CD4-positive, alpha-beta memory T cell (primary cell): ENCODE measurements at regions not wholly inside any gene's neighbourhood (a gene's known extent, or its start where the extent isn't known, plus 50 kb on each side); places are given as distances from the start of the nearest gene placed in this dataset.

Source experiments
- CTCF ChIA-PET: fragments of 350-600 bp; sonication (Branson Sonifier 250); formaldehyde crosslinking; loops from one replicate; lab custom pipeline; 2021; ENCODE audit warnings: inconsistent platforms; ENCODE audit not compliant: partially characterized antibody; lab: Charles Lee
- POLR2A ChIA-PET: fragments of 350-600 bp; sonication (Branson Sonifier 250); formaldehyde crosslinking; loops from one replicate; lab custom pipeline; 2021; ENCODE audit not compliant: partially characterized antibody; lab: Charles Lee
- DNase-seq, 5 donors: peaks; one replicate each; pipeline versions ENCODE4 v3.0.0 to v3.0.0-alpha.2; 2020 to 2022; ENCODE audit warnings: mixed read lengths in 1 of 5
- H3K27ac ChIP-seq: one replicate; pipeline ENCODE4 v1.7.0; 2013; ENCODE audit warnings: low read depth, low read length
- H3K27me3 ChIP-seq: 2 replicates; pipeline ENCODE4 v1.7.0; 2013; ENCODE audit warnings: mild to moderate bottlenecking, low read length, moderate library complexity; ENCODE audit not compliant: insufficient read depth
- H3K36me3 ChIP-seq: 2 replicates; pipeline ENCODE4 v1.7.0; 2013; ENCODE audit warnings: mild to moderate bottlenecking, low read length, moderate library complexity; ENCODE audit not compliant: insufficient read depth
- H3K4me1 ChIP-seq: 2 replicates; pipeline ENCODE4 v1.7.0; 2013; ENCODE audit warnings: mild to moderate bottlenecking, low read length, moderate library complexity; ENCODE audit not compliant: insufficient read depth
- H3K4me3 ChIP-seq, 2 donors: one replicate each; pipeline ENCODE4 v1.7.0; 2013; ENCODE audit warnings: low read length in 2 of 2, mild to moderate bottlenecking in 1 of 2
- H3K9me3 ChIP-seq, 2 donors: one replicate each; pipeline ENCODE4 v1.7.0; 2013; ENCODE audit warnings: low read length in 2 of 2, control low read depth in 1 of 2; ENCODE audit not compliant: control insufficient read depth in 1 of 2
- H3K27ac Mint-ChIP-seq, 7 donors: one replicate each; pipeline ENCODE4 v1.8.0; 2020 to 2021; ENCODE audit warnings: mixed read lengths in 7 of 7, mild to moderate bottlenecking in 6 of 7, inconsistent platforms in 3 of 7, moderate library complexity in 3 of 7
- H3K27me3 Mint-ChIP-seq, 2 donors: one replicate each; pipeline ENCODE4 v1.8.0; 2020 to 2021; ENCODE audit warnings: mixed read lengths in 2 of 2
- H3K36me3 Mint-ChIP-seq, 2 donors: one replicate each; pipeline ENCODE4 v1.8.0; 2020 to 2021; ENCODE audit warnings: mixed read lengths in 2 of 2, inconsistent platforms in 1 of 2, mild to moderate bottlenecking in 1 of 2
- H3K4me1 Mint-ChIP-seq, 4 donors: one replicate each; pipeline ENCODE4 v1.8.0; 2020 to 2021; ENCODE audit warnings: mixed read lengths in 4 of 4, mild to moderate bottlenecking in 1 of 4
- H3K4me3 Mint-ChIP-seq, 8 donors: one replicate each; pipeline ENCODE4 v1.8.0; 2020 to 2021; ENCODE audit warnings: mixed read lengths in 8 of 8, mild to moderate bottlenecking in 7 of 8, moderate library complexity in 6 of 8, inconsistent platforms in 3 of 8
- H3K9me3 Mint-ChIP-seq, 8 donors: one replicate each; pipeline ENCODE4 v1.8.0; 2020 to 2021; ENCODE audit warnings: mixed read lengths in 8 of 8, mild to moderate bottlenecking in 5 of 8, inconsistent platforms in 3 of 8, moderate library complexity in 1 of 8
- intact Hi-C: fragments of 100-400 bp; cut with micrococcal nuclease; formaldehyde crosslinking; loops from one replicate; pipeline ENCODE4 v1.15.1; 2023

- Mint-ChIP-seq H3K4me3 (no peak overlapping the region), H3K36me3 (no peaks in the 10 kb centered on the region), H3K27ac (no peak overlapping the region), H3K4me1 (peaks cover 3 to 16% (median 5%) of the 10 kb centered on the region in 4 donors), H3K9me3 (peaks cover 0 to 4% (median 1%) of the 10 kb centered on the region in 8 donors), H3K27me3 (no peaks in the 10 kb centered on the region)
- H3K4me1 ChIP-seq = no peaks in the 10 kb centered on the region
- H3K4me3 ChIP-seq = no peak overlapping the region
- no peaks in the 10 kb centered on the region for H3K27me3 ChIP-seq
- H3K36me3 ChIP-seq = no peaks in the 10 kb centered on the region
- ChIA-PET CTCF (interaction anchor here (0.6 kb wide), 1 partner anchor 9 kb away, joined by 4 read pairs; no protein-coding TSS in a partner anchor), POLR2A (no interaction called here)
- no peaks in the 10 kb centered on the region for H3K9me3 ChIP-seq
- no peak overlapping the region for H3K27ac ChIP-seq
- intact Hi-C loops = no loop called here
- peak in 1 of 5 donors; percentile 5 for DNase-seq
These were observed 119.4 kb upstream of the GADL1 start for GRCh38 chr3:31013843-31014242.

DNA sequence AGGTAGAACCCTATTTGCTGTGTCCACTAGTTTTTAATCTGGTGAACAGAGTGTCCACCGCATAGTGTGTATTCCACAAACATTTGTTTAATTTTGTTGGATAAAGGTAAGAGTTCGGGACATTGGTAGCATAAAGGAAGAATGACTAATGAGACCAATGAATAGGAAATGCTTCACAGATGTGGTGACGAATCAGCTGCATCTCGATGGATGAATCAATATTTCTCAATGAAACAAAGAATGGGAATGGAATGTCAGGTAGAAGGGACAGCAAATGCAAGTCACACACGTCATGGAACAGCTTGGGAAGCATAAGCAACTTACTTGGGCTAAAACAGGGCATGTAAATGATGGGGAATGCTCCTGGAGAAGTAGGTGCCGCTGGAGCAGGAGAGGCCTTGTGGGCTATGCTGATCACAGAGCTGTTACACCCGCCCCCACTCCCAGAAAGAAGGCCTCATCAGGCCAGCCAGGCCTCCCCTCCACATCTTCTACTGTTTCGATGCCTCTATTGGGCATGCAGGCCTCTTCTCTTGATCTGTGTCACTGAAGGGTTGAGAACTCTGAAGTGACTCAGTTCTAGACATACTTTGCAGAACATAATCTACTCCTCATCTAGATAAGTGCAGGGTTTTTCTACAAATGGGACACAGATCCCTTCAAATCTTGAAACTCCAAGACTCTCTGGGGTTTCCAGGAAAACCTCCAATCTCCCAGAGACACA lies 120.0 kb upstream of the GADL1 start:
- DNase-seq = no peak
- Mint-ChIP-seq H3K4me3 (no peak overlapping the region), H3K9me3 (peaks cover 0 to 4% (median 1%) of the 10 kb centered on the region in 8 donors), H3K27me3 (no peaks in the 10 kb centered on the region), H3K36me3 (no peaks in the 10 kb centered on the region), H3K27ac (peak overlapping the region in 1 of 7 donors; percentile 3), H3K4me1 (peaks cover 0 to 11% (median 3%) of the 10 kb centered on the region in 4 donors)
- ChIA-PET CTCF (interaction anchor here (0.6 kb wide), 1 partner anchor 10 kb away, joined by 4 read pairs; no protein-coding TSS in a partner anchor), POLR2A (no interaction called here)
- H3K27me3 ChIP-seq = no peaks in the 10 kb centered on the region
- H3K4me1 ChIP-seq = no peaks in the 10 kb centered on the region
- H3K9me3 ChIP-seq = no peaks in the 10 kb centered on the region
- H3K4me3 ChIP-seq = no peak overlapping the region
- intact Hi-C loops = no loop called here
- no peaks in the 10 kb centered on the region for H3K36me3 ChIP-seq
- H3K27ac ChIP-seq = no peak overlapping the region

DNA sequence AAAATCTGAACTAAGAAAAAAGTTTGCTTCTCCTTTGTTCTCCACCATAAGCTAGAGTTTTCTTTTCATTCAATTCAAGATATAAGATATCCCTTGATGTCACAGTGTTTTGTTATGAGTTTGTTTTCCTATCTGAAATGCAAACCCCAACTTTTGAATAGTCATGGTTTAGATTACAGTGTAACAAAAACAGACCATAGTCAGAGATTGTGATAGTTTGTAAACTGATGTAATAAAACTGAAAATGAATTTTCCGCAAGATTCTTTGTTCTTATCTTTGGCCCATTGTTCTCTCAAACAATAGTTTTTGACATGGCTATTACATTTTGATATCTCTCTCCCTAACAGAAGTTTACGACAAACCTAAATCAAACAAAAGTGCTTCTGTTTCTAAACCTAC lies 121.7 kb upstream of the GADL1 start:
- Mint-ChIP-seq H3K27me3 (no peaks in the 10 kb centered on the region), H3K9me3 (peaks cover 0 to 2% (median 0%) of the 10 kb centered on the region in 8 donors), H3K4me3 (no peak overlapping the region), H3K36me3 (no peaks in the 10 kb centered on the region), H3K27ac (no peak overlapping the region), H3K4me1 (peaks cover 0 to 11% (median 3%) of the 10 kb centered on the region in 4 donors)
- no peaks in the 10 kb centered on the region for H3K27me3 ChIP-seq
- no peaks in the 10 kb centered on the region for H3K9me3 ChIP-seq
- CTCF ChIA-PET = no interaction called here
- POLR2A ChIA-PET = no interaction called here
- intact Hi-C loops = no loop called here
- no peaks in the 10 kb centered on the region for H3K36me3 ChIP-seq
- no peaks in the 10 kb centered on the region for H3K4me1 ChIP-seq
- no peak for DNase-seq
- no peak overlapping the region for H3K27ac ChIP-seq
- H3K4me3 ChIP-seq = no peak overlapping the region

GRCh38 chr3:31022716-31023115 lies 128.3 kb upstream of the GADL1 start:
- DNase-seq = no peak
- Histone ChIP-seq H3K27ac (no peak overlapping the region), H3K27me3 (no peaks in the 10 kb centered on the region), H3K4me3 (no peak overlapping the region), H3K9me3 (no peaks in the 10 kb centered on the region), H3K36me3 (no peaks in the 10 kb centered on the region), H3K4me1 (no peaks in the 10 kb centered on the region)
- ChIA-PET CTCF (no interaction called here), POLR2A (no interaction called here)
- H3K36me3 Mint-ChIP-seq = peaks cover 0 to 3% of the 10 kb centered on the region in 2 donors
- H3K9me3 Mint-ChIP-seq = peaks cover 0 to 8% (median 3%) of the 10 kb centered on the region in 8 donors
- H3K27ac Mint-ChIP-seq = no peak overlapping the region
- H3K27me3 Mint-ChIP-seq = no peaks in the 10 kb centered on the region
- H3K4me1 Mint-ChIP-seq = peaks cover 0 to 1% (median 0%) of the 10 kb centered on the region in 4 donors
- intact Hi-C loops = no loop called here
- H3K4me3 Mint-ChIP-seq = no peak overlapping the region

GRCh38 chr3:31025541-31025940 lies 131.1 kb upstream of the GADL1 start:
- Histone ChIP-seq H3K27ac (no peak overlapping the region), H3K36me3 (no peaks in the 10 kb centered on the region), H3K27me3 (no peaks in the 10 kb centered on the region), H3K4me3 (no peak overlapping the region), H3K9me3 (no peaks in the 10 kb centered on the region), H3K4me1 (no peaks in the 10 kb centered on the region)
- Mint-ChIP-seq H3K27me3 (no peaks in the 10 kb centered on the region), H3K27ac (no peak overlapping the region), H3K36me3 (peaks cover 4 to 7% of the 10 kb centered on the region in 2 donors), H3K9me3 (peaks cover 0 to 14% (median 8%) of the 10 kb centered on the region in 8 donors), H3K4me3 (no peak overlapping the region), H3K4me1 (no peaks in the 10 kb centered on the region)
- ChIA-PET CTCF (no interaction called here), POLR2A (no interaction called here)
- intact Hi-C loops = no loop called here
- no peak for DNase-seq

GRCh38 chr3:31027191-31027761 lies 132.8 kb upstream of the GADL1 start:
- DNase-seq = no peak
- Histone ChIP-seq H3K27ac (no peak overlapping the region), H3K4me3 (no peak overlapping the region), H3K36me3 (no peaks in the 10 kb centered on the region), H3K27me3 (no peaks in the 10 kb centered on the region), H3K9me3 (no peaks in the 10 kb centered on the region), H3K4me1 (no peaks in the 10 kb centered on the region)
- ChIA-PET CTCF (no interaction called here), POLR2A (no interaction called here)
- H3K4me3 Mint-ChIP-seq = no peak overlapping the region
- H3K4me1 Mint-ChIP-seq = no peaks in the 10 kb centered on the region
- peaks cover 4 to 7% of the 10 kb centered on the region in 2 donors for H3K36me3 Mint-ChIP-seq
- no peak overlapping the region for H3K27ac Mint-ChIP-seq
- intact Hi-C loops = no loop called here
- H3K27me3 Mint-ChIP-seq = no peaks in the 10 kb centered on the region
- peaks cover 0 to 14% (median 8%) of the 10 kb centered on the region in 8 donors for H3K9me3 Mint-ChIP-seq

- Mint-ChIP-seq H3K9me3 (peaks cover 0 to 14% (median 8%) of the 10 kb centered on the region in 8 donors), H3K4me1 (no peaks in the 10 kb centered on the region), H3K27ac (no peak overlapping the region), H3K36me3 (peaks cover 4 to 7% of the 10 kb centered on the region in 2 donors), H3K27me3 (no peaks in the 10 kb centered on the region), H3K4me3 (no peak overlapping the region)
- H3K4me3 ChIP-seq = no peak overlapping the region
- intact Hi-C loops = no loop called here
- H3K27me3 ChIP-seq = no peaks in the 10 kb centered on the region
- no peaks in the 10 kb centered on the region for H3K4me1 ChIP-seq
- H3K27ac ChIP-seq = no peak overlapping the region
- POLR2A ChIA-PET = no interaction called here
- no peaks in the 10 kb centered on the region for H3K36me3 ChIP-seq
- CTCF ChIA-PET = no interaction called here
- H3K9me3 ChIP-seq = no peaks in the 10 kb centered on the region
- no peak for DNase-seq
These were observed 133.5 kb upstream of the GADL1 start for GRCh38 chr3:31027914-31028313.
